GM12865 (cell line): ENCODE measurements at regions not wholly inside any gene's neighbourhood (a gene's known extent, or its start where the extent isn't known, plus 50 kb on each side); places are given as distances from the start of the nearest gene placed in this dataset.

Source experiments
- DNase-seq: peaks from one replicate; pipeline ENCODE4 v3.0.0; 2010; ENCODE audit warnings: low read depth
- H3K4me3 ChIP-seq: 2 replicates; pipeline ENCODE4 v1.5.1; 2011; ENCODE audit warnings: mild to moderate bottlenecking, low read depth, low read length, control low read depth
- CTCF ChIP-seq: IDR thresholded peaks from 2 replicates; pipeline ENCODE4 v1.5.1; 2011; ENCODE audit warnings: low read length, control low read depth, low read depth, inconsistent platforms; ENCODE audit not compliant: insufficient read depth; ENCODE audit errors: missing control alignments

- DNase-seq = no peak
- no peak overlapping the region for H3K4me3 ChIP-seq
- TF ChIP-seq CTCF = no peak
Measured at GRCh38 chr10:28880683-28880950, 203.3 kb downstream of the BAMBI start.

GRCh38 chr10:28881171-28881882 lies 204.0 kb downstream of the BAMBI start:
- H3K4me3 ChIP-seq = no peak overlapping the region
- DNase-seq = no peak
- no peak for TF ChIP-seq CTCF

- no peak for TF ChIP-seq CTCF
- no peak for DNase-seq
- no peak overlapping the region for H3K4me3 ChIP-seq
Measured at GRCh38 chr10:28883741-28884423, 206.6 kb downstream of the BAMBI start.

- no peak for TF ChIP-seq CTCF
- H3K4me3 ChIP-seq = no peak overlapping the region
- DNase-seq = no peak
Measured at GRCh38 chr10:28890121-28890950, 213.0 kb downstream of the BAMBI start.

GRCh38 chr10:28891058-28891713 lies 213.9 kb downstream of the BAMBI start:
- no peak for DNase-seq

More at GRCh38 chr10:28891058-28891713, 213.9 kb downstream of the BAMBI start:
- H3K4me3 ChIP-seq = no peak overlapping the region
- TF ChIP-seq CTCF = no peak
